ENCODE measurements at regions not wholly inside any gene's neighbourhood (a gene's known extent, or its start where the extent isn't known, plus 50 kb on each side); places are given as distances from the start of the nearest gene placed in this dataset.

- no peak for TF ChIP-seq SP1 (IDR thresholded peaks at IDR 0.05; ENCODE audit: low read depth, low read length)
- TF ChIP-seq BRCA1 (IDR thresholded peaks at IDR 0.05; ENCODE audit: low read depth, low read length), result no peak
- no peak for TF ChIP-seq CTCF (IDR thresholded peaks at IDR 0.05 in 2 of 3, conservative IDR thresholded peaks at IDR 0.05 in 1 of 3; ENCODE audit: control insufficient read depth in 2 of 3, extremely low read depth in 1 of 3, insufficient read depth in 1 of 3, low read depth in 3 of 3, low read length in 3 of 3)
Measured at GRCh38 chr13:61908906-61909615, 493.4 kb upstream of the PCDH20 start.
